ENCODE measurements at regions not wholly inside any gene's neighbourhood (a gene's known extent, or its start where the extent isn't known, plus 50 kb on each side); places are given as distances from the start of the nearest gene placed in this dataset.

DNA sequence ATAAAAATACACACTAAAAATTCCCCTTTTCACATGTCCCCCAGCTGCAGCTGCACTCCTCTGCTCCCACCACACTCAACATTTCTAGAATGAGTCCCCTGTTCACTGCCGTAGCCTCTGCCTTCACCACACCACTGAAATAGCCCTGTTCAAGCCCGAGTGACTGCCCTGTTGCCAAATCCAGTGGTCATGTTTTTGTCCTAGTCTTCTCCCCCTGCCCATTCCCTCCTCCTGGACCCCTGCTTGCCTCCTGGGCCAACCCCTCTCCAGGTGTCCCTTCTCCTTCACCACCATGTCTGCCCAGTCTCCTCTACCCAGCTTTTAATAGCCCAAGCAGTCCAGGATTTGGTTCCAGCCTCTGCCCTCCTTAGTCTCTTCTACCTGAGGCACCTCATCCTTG is 97.1 kb upstream of the LGALSL start:
- Histone ChIP-seq H3K9ac (no peak overlapping the region), H2AFZ (ENCODE audit: low read depth) (no peak overlapping the region), H3K9me3 (no peaks in the 10 kb centered on the region), H3K4me3 (ENCODE audit: low read depth in 2 of 2, low read length in 1 of 2) (no peak overlapping the region), H3K9me2 (no peaks in the 10 kb centered on the region), H3K4me1 (ENCODE audit: control insufficient read depth in 1 of 2, insufficient read depth in 2 of 2, low read depth in 1 of 2, low read length in 1 of 2) (peaks cover 7 to 13% of the 10 kb centered on the region in 2 experiments; a peak in 1 of 4 replicates), H3K36me3 (replicated peaks in 1 of 2; ENCODE audit: control insufficient read depth in 1 of 2, insufficient read depth in 2 of 2, low read length in 1 of 2) (no peaks in the 10 kb centered on the region), H3K27ac (ENCODE audit: low read depth in 2 of 2, low read length in 1 of 2) (no peak overlapping the region), H3K79me2 (ENCODE audit: insufficient read depth) (no peaks in the 10 kb centered on the region), H4K20me1 (ENCODE audit: insufficient read depth) (no peaks in the 10 kb centered on the region), H3K4me2 (no peak overlapping the region), H3K27me3 (ENCODE audit: insufficient read depth) (no peaks in the 10 kb centered on the region), H3F3A (replicated peaks; ENCODE audit: insufficient read depth) (no peaks in the 10 kb centered on the region)
- DNase-seq: no peak
- ChIA-PET POLR2A (no interaction called here), CTCF (no interaction called here)
- no peak for TF ChIP-seq SIN3A (IDR thresholded peaks at IDR 0.05; ENCODE audit: borderline replicate concordance, low read depth, low read length)
- TF ChIP-seq CHD2 (IDR thresholded peaks at IDR 0.05; ENCODE audit: low read length, partially characterized antibody): no peak
- TF ChIP-seq FOXM1 (IDR thresholded peaks at IDR 0.05; ENCODE audit: low read depth): no peak
- TF ChIP-seq, protein P1, sequence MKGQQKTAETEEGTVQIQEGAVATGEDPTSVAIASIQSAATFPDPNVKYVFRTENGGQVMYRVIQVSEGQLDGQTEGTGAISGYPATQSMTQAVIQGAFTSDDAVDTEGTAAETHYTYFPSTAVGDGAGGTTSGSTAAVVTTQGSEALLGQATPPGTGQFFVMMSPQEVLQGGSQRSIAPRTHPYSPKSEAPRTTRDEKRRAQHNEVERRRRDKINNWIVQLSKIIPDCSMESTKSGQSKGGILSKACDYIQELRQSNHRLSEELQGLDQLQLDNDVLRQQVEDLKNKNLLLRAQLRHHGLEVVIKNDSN (IDR thresholded peaks at IDR 0.05; ENCODE audit: borderline replicate concordance, low read depth): no peak
- 63% methylated on average over 2 of the region's 2 CpGs for WGBS (ENCODE audit: low lambda C conversion rate)

DNA sequence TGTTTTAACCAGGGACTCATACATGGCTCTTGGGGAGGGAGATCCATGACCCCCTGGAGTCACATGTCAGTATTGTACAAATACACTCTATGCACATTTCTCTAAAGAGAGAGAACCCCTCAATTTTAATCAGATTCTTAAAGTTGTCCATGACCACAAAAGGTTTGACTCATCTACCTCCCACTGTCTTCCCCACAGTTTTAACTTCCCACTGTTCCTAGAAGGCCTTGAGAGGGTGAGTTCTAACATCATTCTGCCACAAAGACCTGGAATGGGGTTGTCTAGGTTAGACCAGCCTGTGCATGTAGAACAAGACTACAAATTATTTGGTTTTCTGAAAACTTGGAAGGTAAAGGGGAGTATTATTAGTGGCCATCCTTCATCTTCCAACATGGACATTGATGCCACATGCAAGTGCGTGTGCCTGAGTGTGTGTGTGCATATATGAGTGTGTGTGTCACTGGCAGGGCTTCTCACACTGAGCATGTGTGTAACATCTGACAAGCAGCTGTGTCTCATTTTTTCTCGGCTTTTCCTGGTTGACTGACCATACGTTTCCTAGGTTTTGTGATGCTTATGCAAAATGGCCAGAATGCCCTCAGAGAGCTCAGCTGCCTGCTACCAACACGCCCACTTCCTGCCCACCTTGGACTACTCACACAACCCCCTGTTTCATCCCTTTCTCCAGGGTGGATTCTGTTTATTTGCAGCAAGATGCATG is 94.6 kb upstream of the LGALSL start:
- POLR2A ChIA-PET: no interaction called here
- no peaks in the 10 kb centered on the region for H3K9me3 ChIP-seq
- H3K27ac ChIP-seq (ENCODE audit: low read depth in 2 of 2, low read length in 1 of 2): peak overlapping the region in 1 of 2 experiments; percentile 49; a peak in 2 of 4 replicates
- no peak for DNase-seq
- WGBS (ENCODE audit: low lambda C conversion rate): 74% methylated on average over 4 of the region's 4 CpGs
- H3K36me3 ChIP-seq (replicated peaks in 1 of 2; ENCODE audit: control insufficient read depth in 1 of 2, insufficient read depth in 2 of 2, low read length in 1 of 2): no peaks in the 10 kb centered on the region
- H3K4me1 ChIP-seq (ENCODE audit: control insufficient read depth in 1 of 2, insufficient read depth in 2 of 2, low read depth in 1 of 2, low read length in 1 of 2): peaks cover 7 to 13% of the 10 kb centered on the region in 2 experiments; a peak in 1 of 4 replicates
- no peaks in the 10 kb centered on the region for H3K79me2 ChIP-seq (ENCODE audit: insufficient read depth)
- H3K4me3 ChIP-seq (ENCODE audit: low read depth in 2 of 2, low read length in 1 of 2): no peak overlapping the region
- TF ChIP-seq, protein P1 (IDR thresholded peaks at IDR 0.05; ENCODE audit: borderline replicate concordance, low read depth): no peak
- TF ChIP-seq TAF1 (IDR thresholded peaks at IDR 0.05; ENCODE audit: borderline replicate concordance, low read depth, low read length) (no peak), POLR2AphosphoS5 (IDR thresholded peaks at IDR 0.05; ENCODE audit: low read depth, low read length) (no peak)
- TF ChIP-seq, protein P2, sequence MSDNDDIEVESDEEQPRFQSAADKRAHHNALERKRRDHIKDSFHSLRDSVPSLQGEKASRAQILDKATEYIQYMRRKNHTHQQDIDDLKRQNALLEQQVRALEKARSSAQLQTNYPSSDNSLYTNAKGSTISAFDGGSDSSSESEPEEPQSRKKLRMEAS (IDR thresholded peaks at IDR 0.05; ENCODE audit: low read depth): no peak
- TF ChIP-seq, protein P3, sequence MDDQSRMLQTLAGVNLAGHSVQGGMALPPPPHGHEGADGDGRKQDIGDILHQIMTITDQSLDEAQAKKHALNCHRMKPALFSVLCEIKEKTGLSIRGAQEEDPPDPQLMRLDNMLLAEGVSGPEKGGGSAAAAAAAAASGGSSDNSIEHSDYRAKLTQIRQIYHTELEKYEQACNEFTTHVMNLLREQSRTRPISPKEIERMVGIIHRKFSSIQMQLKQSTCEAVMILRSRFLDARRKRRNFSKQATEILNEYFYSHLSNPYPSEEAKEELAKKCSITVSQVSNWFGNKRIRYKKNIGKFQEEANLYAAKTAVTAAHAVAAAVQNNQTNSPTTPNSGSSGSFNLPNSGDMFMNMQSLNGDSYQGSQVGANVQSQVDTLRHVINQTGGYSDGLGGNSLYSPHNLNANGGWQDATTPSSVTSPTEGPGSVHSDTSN (IDR thresholded peaks at IDR 0.05): no peak
- no peaks in the 10 kb centered on the region; the same call in 1 of the 2 replicates for H3K27me3 ChIP-seq (ENCODE audit: insufficient read depth)
- no peaks in the 10 kb centered on the region for H3F3A ChIP-seq (replicated peaks; ENCODE audit: insufficient read depth)
- no peaks in the 10 kb centered on the region for H4K20me1 ChIP-seq (ENCODE audit: insufficient read depth)
- CTCF ChIA-PET: no interaction called here
- H3K9me2 ChIP-seq: no peaks in the 10 kb centered on the region
- no peak overlapping the region for H3K9ac ChIP-seq
- H2AFZ ChIP-seq (ENCODE audit: low read depth): no peak overlapping the region
- H3K4me2 ChIP-seq: peak overlapping the region; percentile 67; the same call in 1 of the 2 replicates

Measured in SK-N-SH (cell line).